HG03469 (cell line): ENCODE measurements at regions not wholly inside any gene's neighbourhood (a gene's known extent, or its start where the extent isn't known, plus 50 kb on each side); places are given as distances from the start of the nearest gene placed in this dataset.

Experiments used
- ATAC-seq: cut with Tn5 transposase; IDR thresholded peaks from one replicate; pipeline ENCODE4 v1.9.1; 2021; ENCODE audit warnings: mild to moderate bottlenecking, moderate library complexity, moderate number of reproducible peaks; ENCODE audit not compliant: unreplicated experiment

DNA sequence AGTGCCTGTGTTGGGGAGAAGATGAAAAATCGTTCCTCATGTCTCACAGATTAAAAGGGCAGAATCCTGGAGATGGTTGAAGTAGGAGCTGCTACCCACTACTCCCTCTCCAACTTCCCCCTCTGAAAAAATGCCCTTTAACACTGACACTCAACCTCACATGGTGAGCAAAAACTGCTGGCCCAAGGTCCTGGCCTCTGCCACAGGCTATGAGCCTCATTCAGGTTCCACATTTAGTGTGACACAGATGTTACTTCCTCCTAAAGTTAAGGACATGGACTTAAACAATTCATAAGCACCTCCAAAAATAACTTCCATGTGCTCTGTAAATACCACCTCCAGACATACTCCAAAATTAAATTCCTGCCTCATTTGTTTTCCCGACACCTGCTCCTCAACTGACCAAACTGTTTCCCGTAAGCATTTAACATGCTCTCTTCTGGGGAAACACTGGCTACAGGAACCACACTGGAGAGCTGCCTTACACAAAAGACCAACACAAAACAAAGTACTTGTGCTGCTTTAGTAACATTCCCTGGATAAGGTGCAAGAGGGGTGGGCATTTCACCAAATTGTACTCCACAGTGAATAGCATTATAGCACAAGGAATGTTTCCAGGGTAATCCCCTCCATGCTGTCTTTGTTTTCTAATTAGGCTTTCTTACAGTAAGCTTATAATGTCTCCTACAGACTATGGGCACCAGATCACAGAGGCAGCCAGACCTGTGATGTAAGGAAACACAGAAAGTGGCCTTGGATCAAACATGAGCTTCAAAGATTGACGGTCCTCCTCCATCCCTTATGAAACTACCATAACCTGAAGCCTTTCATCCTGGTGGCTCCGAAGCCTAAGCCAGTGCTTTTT is 57.0 kb downstream of the PHLDA1 start:
- ATAC-seq, result no peak

DNA sequence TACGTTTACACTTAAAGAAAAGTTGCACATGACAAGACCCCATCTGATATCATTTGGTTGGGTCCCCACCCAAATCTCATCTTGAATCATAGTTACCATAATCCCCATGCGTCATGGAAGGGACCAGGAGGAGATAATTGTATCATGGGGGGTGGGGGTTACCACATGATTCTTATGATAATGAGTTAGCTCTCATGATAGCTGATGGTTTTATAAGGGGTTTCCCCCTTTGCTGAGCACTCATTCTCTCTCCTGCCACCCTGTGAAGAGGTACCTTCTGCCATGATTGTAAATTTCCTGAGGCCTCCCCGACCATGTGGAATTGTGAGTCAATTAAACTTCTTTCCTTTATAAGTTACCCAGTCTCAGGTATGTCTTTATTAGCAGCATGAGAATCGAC is 60.3 kb downstream of the PHLDA1 start:
- ATAC-seq, result no peak

DNA sequence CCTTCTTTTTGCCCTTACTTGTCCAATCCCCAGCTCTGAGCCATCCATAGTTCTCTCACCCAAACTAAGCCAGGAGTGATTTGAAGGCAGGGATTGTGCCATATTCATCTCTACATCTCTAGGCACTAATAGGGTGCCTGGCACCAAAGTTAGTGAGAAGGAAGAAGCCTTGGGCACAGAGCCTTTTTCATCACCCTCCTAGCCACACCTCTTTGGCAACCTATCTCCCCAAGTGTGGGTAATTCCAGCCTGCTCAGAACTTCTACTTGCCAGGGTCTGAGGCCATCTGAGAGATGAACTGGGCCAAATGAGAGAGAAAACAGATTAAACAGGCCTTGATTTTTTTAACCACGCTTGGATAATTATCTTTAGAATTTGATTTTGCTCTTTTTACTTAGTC is 61.3 kb downstream of the PHLDA1 start:
- ATAC-seq, result no peak

DNA sequence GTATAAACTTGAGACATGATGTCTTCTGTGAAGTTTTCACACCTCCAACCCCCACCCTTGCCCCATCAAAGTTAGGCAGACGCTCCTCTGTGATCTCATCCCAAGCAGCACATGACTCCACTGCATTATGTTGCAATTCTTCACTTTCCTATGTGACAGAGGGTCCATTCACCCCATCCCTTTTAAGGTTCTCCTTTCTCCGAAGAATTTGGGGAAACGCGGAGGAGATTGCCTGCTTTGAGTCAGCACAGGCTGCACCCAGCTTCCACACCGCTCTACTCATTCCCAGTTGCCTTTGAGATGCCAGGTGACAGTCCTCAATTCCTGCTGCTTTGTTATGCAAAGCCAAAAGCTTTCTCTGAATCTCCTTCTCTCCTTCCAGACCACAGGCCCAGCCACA is 61.8 kb downstream of the PHLDA1 start:
- no peak for ATAC-seq

DNA sequence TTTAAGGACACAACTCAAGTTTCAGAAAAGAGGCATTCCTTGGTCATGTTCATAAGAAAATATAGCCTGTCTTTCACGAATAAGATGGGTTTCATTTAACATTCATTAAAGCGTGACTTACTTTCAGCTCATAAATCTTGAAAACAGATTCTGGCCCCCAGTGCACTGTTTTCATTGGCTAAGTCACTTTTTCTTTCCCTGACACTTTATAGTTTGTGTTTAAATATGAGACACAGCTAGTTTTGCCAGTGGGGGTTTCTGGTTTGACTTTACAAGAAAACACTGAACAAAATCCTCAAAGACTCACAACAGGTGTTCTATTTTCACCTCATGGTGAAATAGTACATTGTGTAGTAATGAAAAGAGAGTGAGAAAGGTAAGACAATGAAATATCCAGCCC is 65.9 kb downstream of the PHLDA1 start:
- no peak for ATAC-seq

DNA sequence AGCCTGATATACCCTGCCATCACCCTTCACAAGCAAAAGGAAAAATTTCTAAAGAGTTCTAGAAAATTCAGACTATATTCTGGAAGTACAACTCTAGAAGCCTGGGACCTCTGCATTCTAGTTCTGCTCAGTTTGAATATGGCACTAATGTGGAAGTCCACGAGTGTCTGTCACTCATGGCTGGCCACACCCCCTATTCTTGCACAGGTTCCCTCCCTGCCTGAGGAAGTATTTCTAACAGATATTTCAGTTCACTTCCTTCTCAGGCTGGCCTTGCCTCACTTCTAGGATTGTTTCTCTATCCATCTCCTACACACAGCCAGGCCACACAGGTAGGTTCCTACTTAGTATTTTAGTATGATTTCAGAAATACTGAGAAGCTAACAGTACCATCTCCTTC is 67.4 kb downstream of the PHLDA1 start:
- ATAC-seq, result peak; percentile 44

DNA sequence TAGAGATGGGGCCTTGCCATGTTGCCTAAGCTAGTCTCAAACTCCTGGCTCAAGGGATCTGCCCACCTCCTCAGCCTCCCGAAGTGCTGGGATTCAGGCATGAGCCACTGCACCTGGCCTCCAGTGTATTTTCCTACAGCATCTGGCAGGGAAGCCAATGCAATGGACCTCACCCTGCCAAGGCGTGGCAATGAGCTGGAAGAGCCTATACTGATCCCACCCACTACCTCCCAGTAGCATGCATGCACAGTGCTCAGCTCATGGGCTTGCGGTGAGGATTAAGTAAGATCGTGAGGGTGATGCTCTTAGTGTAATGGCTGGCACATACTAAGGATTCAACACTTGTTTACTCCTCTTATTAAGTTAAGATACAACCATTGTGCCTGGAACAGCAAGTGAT is 69.7 kb downstream of the PHLDA1 start:
- ATAC-seq, result no peak

DNA sequence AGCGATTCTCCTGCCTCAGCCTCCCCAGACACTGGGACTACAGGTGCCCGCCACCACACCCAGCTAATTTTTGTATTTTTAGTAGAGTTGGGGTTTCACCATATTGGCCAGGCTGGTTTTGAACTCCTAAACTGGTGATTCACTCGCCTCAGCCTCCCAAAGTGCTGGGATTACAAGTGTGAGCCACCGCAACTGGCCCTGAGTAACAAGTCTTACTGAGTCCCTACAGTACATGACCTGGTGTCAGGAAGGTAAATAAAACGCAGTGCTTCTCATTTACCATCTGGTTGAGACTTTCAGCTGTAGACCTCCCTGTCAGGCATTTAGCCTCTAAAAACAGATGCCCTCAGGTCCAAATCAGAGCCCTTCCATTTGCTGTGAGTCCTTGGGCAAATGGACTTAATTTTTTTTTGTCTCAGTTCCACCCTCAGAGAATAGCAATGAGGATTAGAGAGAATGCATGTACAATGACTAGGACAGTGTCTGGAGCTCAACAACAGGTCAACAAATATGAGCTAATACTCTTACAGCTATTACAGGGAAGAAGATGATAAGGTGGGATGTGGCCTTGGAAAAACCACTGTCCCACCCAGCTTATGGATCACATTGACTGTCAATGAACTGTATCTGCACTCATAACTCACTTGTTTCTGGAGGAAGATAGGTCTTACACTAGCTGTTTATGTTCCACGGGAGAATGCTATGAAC is 70.5 kb downstream of the PHLDA1 start:
- ATAC-seq, result no peak

DNA sequence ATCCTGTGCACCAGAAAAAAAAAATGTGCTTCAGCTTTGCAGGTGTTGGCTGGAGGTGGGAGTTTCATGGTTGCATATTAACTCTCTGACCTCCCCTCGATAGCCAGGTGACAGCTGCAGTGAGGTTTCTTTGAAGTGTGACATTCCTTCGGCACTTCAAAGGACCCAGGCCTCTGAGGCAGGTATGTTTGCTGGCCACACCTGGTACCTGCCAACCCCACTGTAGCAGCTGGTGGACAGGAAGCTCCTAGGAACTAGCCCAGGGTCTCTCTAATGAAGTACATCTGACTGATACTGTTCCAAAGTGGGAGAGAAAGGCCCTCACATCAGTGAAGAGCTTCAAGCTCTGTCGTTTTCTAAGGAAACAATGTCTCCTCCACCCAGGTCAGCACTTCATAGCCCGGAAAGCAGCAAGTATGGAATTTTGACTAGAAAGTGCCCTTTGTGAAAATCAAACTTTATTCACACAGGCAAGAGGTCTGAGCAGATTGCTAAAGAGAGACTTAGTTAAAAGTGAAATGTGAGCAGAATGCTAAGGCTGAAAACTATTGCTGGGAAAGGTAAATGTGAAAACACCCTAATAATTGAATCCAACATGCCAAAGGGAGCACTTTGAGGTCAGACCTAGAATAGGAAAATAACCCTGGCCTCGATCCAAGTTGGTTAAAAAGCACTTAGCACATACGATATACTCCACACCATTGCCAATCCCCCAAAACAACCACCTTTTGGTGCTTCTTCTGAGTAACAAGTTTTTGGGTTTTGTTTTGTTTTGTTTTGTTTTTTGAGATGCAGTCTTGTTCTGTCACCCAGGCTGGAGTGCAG is 71.3 kb downstream of the PHLDA1 start:
- ATAC-seq, result no peak

DNA sequence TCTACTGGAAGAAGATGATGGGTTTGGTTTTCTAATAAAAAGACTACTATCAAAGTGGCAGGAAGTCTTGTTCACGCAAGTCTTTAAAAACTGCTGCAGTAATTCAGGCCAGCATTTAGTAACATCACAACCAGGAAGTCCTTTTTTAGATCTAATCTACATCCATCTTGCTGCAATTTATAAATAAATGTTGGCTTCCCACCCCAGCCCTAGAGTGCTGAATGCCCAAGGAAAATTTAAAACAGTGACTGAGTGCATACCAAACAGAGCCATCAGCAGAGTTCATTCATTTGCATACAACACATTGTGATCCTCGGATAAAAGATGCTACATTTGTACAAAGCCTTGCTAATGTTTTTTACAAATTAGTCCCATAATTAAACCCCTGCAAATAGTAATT is 72.1 kb downstream of the PHLDA1 start:
- ATAC-seq, result no peak

DNA sequence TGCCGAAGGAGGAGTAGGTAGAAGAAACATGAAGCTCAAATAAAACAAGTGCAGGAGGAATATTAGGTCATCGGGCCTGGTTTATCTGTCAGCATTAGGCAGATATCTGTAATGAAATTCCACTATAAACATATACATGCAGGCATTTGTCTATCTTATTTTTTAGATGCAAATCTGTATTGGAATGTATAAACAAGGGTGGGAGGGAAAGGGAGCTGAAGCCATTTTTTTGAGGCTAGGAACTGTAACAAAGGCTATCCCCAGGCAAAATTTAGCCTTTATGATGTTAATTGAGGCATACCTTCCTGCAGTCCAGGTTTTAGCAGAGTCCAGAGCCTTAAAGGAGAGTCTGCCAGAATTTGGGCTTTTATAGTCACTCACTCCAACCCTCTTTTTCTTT is 72.5 kb downstream of the PHLDA1 start:
- ATAC-seq, result no peak

DNA sequence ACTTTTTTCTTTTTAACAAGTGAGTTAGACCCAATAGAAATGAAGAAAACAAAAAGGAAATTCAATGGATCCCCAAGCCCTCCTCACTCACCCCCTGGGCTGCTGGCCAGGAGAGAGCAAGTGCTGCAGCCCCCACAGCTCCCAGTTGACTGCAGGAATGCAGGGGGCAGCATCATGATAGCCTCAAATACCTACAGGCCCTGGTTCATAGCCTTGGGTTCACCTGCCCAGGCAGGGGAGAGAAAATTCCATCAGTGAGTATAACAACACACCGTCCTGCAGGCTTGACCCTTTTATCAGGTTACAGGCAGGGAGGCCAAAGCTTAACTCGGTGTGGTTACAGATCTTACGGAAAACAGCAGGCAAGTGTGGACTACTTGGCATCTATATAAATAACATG is 76.3 kb downstream of the PHLDA1 start:
- no peak for ATAC-seq

DNA sequence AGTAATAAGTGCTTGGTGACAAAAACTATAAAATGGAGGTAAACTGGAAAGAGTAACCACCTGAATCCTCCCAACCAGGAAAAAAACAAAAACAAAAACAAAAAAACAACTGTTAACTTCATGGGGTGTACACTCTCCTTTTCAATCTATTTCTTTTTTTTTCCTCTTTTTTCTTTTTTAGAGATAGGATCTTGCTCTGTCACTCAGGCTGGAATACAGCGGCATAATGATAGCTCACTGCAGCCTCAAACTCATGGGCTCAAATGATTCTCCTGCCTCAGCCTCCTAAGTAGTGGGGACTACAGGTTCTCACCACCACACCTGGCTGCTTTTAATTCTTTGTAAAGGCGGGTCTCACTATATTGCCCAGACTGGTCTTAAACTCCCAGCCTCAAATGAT is 76.8 kb downstream of the PHLDA1 start:
- no peak for ATAC-seq

DNA sequence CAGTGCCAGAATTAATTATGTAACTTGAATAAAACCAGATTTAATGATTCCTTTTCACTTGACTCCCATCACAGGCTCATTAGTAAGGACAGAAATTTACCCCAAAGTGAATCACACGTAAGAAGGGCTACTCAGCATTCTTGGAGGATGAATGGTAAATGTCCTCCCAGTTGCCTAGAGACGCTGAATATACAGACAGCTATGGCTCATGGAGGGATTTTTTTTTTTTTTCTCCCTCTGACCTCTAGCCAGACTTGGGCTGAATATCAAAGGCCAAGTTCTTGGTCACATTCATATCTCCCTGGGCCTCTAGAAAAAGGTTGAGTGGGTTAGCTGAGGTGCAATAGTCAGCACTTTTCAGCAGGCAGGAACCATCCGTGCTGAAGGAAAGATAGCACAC is 77.5 kb downstream of the PHLDA1 start:
- ATAC-seq, result no peak

DNA sequence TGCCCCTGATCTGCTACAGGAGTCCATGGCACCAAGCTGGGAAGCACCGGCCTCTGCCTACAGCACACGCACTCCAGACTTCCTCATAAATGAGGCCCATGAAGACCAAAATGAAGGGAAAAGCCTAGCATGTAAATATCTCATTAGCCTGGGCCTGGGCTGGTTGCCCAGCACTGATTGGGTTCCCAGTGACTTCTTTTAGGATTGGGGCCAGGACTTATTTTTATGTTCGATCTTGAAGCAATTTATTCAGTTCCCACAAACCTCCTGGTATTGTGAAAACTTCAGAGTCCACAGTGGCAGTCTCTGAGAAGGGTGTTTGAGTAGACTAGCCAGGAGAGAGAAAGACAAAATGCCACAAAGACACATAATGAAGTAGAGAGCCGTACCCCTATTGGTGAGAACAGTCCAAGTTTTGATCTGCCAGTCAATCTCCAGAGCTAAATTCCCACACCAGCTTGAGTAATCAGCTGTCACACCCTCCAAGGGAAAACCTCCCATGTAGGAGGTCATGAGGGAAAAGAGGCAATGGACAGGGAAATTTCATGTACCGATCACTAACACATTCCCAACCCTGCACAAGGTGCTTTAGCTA is 78.2 kb downstream of the PHLDA1 start:
- no peak for ATAC-seq

DNA sequence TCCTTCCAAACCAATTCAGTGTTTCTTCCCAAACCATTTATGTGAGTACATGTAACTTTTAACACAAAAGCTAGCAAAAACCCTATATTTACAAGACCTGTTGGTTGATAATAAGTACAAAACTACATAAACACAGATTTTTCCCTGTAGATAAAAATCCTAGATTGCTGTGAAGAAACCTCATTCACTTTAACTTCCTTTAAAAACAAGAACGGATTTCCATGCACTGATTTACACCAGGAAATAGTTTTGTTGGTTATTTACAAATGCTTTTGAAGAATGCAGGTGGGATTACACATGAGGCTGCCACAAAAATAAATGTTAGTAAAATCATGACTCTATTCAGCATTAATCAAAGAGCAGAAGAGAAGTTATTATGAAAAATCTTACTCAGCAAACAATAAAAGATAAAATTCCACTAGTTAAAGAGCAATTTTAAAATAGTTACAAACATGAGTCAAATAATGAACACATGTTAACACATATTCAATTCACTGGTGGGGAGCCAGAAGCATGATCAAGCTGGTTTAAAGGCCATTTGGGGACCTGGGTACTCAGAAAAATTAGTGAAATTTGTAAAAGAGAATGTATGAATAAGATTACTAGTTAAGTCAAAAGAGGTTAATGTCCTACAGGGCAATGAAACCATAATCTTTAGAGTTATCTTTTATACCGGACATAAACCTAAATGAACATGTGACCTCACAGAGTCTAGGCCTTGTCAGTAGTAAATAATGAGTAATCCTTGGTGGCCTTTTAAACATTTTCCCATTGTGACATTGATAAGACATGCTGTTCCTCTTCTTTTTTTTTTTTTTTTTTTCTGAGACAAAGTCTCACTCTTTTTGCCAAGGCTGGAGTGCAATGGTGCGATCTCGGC is 79.9 kb downstream of the PHLDA1 start:
- ATAC-seq, result no peak

DNA sequence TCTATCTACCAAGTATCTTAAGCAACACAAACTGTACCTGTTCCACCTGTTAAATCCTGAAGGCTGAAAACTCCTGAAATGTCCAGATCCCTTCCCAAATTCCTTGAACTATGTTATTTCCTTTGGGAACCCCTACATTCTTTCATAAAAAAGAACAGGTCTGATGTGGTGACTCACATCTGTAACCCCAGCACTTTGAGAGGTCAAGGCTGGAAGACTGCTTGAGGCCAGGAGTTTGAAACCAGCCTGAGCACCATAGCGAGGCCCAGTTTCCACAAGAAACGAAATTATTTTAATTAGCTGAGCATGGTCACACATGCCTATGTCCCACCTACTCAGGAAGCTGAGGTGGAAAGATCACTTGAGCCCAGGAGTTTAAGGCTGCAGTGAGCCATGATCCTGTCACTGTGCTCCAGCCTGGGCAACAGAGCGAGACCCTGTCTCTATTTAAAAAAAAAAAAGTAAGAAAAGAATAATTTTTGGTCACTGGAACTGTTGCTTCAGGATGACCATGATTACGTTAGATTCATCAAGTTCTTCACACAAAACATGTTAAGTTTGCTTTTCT is 84.3 kb downstream of the PHLDA1 start:
- no peak for ATAC-seq

DNA sequence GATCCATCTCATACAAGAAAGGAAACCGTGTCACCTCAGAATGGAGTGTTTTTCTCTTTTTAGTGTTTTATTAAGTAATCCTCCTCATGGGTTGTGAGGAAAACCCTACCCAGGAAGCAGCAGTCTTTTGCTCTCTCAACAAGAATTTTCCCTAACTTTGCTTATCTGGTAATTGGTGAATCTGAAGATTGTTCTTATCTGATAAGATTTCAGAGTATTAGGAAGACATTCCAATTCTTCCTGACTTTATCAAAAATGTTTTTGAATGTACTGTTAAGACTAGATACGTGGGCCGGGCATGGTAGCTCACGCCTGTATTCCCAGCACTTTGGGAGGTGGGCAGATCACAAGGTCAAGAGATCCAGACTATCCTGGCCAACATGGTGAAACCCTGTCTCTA is 86.0 kb downstream of the PHLDA1 start:
- no peak for ATAC-seq

DNA sequence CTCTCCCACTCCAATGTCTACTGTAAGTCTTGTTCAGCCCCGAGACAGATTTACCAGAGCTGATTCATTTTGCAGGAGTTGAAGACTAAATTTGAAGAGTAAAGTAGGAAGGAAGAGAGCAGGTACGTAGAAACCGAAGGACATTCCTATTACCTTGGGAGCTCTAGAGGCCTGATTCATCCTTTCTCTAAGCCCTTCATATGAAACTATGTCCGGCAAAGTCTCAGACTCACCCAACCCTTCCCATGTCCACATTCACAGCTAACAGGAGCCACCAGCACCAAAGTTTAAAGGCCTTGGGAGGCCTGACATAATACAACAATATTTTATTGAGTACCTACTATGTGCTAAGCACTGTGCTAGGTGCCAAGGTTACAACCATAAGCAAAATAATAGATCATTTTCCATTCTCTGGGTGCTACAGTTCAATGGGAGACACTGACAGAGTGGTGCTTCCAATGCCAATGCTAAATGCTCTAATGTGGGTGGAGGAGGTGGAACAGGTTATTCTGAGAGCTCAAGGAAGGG is 86.6 kb downstream of the PHLDA1 start:
- ATAC-seq, result no peak
